VCaP (cell line): ENCODE measurements at regions not wholly inside any gene's neighbourhood (a gene's known extent, or its start where the extent isn't known, plus 50 kb on each side); places are given as distances from the start of the nearest gene placed in this dataset.
"Not testable (repeated sequence)": the region's sequence is repeated elsewhere in the genome, so short reads cannot be mapped to it uniquely, and the experiment has no call there.

ENCODE experiments used
- H3K27ac ChIP-seq: fragments of 450-650 bp; 2 replicates; pipeline ENCODE4 v1.5.1; 2017
- CTCF ChIP-seq: fragments of 450-650 bp; conservative IDR thresholded peaks from 2 replicates; pipeline ENCODE4 v1.5.1; 2017; ENCODE audit warnings: mild to moderate bottlenecking, moderate library complexity

- TF ChIP-seq CTCF, result no peak
Observed at GRCh38 chr5:121485281-121485680, 366.4 kb upstream of the FTMT start.

GRCh38 chr5:121485999-121486398 is 365.7 kb upstream of the FTMT start:
- H3K27ac ChIP-seq, result not testable (repeated sequence)

More at GRCh38 chr5:121485281-121485680, 366.4 kb upstream of the FTMT start:
- no peak overlapping the region for H3K27ac ChIP-seq

- no peak for TF ChIP-seq CTCF
- H3K27ac ChIP-seq, result no peak overlapping the region
Observed at GRCh38 chr5:121489972-121490371, 361.7 kb upstream of the FTMT start.

- TF ChIP-seq CTCF, result no peak
- H3K27ac ChIP-seq, result no peak overlapping the region
Observed at GRCh38 chr5:121497176-121497575, 354.5 kb upstream of the FTMT start.

GRCh38 chr5:121500310-121500709 is 351.4 kb upstream of the FTMT start:
- no peak overlapping the region for H3K27ac ChIP-seq
- TF ChIP-seq CTCF, result no peak

GRCh38 chr5:121503111-121503840 is 348.4 kb upstream of the FTMT start:
- H3K27ac ChIP-seq, result peak overlapping the region; percentile 28
- TF ChIP-seq CTCF, result 0 out of 2 replicates have a peak, but pooled peaks have one; percentile 6

GRCh38 chr5:121516997-121517396 is 334.7 kb upstream of the FTMT start:
- TF ChIP-seq CTCF, result no peak
- no peak overlapping the region for H3K27ac ChIP-seq

- H3K27ac ChIP-seq, result no peak overlapping the region
- no peak for TF ChIP-seq CTCF
Observed at GRCh38 chr5:121525706-121526105, 326.0 kb upstream of the FTMT start.
